HG03175 (cell line): ENCODE measurements at regions not wholly inside any gene's neighbourhood (a gene's known extent, or its start where the extent isn't known, plus 50 kb on each side); places are given as distances from the start of the nearest gene placed in this dataset.
"Not testable (repeated sequence)": the region's sequence is repeated elsewhere in the genome, so short reads cannot be mapped to it uniquely, and the experiment has no call there.

Source experiments
- ATAC-seq: cut with Tn5 transposase; IDR thresholded peaks from one replicate; pipeline ENCODE4 v1.9.1; 2021; ENCODE audit warnings: mild to moderate bottlenecking, moderate library complexity; ENCODE audit not compliant: unreplicated experiment

DNA sequence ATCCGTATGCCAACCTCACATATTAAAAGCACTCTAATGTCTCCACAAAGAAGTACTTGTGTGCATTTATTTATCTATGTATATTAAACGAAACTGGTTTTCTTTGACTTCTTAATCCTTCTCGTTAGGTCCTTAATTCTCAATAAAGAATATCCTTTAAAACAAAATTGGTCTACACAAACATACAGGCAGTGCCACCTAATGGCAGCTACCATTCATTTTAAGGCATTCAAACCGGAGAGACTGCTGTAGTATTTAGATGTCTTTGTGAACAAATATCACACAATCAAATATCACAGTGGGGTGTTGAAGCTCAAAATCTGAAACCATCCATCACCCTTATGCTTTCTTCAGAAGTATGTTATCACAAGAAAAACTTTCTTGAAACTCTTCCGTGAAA is 96.6 kb upstream of the IRAK1BP1 start:
- ATAC-seq: no peak

DNA sequence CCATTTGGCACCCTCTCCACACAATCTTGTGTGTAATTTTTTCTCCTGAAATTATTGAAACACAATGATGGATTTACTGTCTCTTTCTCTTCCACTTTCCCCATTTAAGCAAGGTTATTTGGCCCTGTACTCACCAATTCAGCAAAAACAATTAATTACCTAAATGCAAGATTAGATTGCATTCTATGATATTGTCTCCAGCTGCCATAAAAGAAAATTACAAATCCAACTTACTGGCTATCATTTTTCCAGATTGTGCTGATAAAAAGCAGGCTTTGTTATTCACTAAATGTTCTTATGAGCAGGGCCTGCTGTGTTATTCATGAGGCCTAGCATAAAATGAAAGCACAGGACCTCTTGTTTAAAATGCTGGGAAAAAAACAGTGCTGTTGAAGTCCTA is 95.8 kb upstream of the IRAK1BP1 start:
- ATAC-seq: no peak

DNA sequence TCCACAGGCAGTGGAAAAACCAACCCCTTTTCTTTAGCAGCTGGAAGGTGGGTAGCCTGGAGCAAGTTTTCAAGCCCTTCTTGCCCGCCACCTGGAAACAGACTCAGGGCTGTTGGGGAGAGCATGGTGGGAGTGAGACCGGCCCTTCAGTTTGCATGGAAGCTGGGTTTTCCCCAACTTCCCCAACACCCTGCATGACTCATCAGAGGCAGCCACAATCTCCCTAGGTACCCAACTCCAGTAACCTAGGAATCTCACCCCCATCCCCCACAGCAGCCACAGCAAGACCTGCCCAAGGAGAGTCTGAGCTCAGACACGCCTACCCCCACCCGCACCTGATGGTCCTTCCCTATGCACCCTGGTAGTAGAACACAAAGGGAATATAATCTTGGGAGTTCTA is 86.3 kb upstream of the IRAK1BP1 start:
- ATAC-seq: no peak

DNA sequence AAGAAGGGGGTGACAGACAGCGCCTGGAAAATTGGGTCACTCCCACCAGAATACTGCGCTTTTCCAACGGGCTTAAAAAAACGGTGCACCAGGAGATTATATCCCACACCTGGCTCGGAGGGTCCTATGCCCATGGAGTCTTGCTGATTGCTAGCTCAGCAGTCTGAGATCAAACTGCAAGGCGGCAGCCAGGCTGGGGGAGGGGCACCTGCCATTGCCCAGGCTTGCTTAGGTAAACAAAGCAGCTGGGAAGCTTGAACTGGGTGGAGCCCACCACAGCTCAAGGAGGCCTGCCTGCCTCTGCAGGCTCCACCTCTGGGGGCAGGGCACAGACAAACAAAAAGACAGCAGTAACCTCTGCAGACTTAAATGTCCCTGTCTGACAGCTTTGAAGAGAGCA is 84.0 kb upstream of the IRAK1BP1 start:
- not testable (repeated sequence) for ATAC-seq

DNA sequence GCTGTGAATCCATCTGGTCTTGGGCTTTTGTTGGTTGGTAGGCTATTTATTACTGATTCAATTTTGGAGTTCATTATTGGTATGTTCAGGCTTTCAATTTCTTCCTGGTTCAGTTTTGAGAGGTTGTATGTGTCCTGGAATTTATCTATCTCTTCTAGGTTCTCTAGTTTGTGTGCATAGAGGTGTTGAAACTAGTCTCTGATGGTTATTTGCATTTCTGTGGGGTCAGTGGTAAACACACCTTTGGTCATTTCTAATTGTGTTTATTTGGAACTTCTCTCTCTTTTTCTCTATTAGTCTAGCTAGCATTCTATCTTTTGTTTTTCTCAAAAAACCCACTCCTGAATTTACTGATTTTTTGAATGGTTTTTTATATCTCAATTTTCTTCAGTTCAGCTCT is 70.1 kb upstream of the IRAK1BP1 start:
- ATAC-seq: no peak

DNA sequence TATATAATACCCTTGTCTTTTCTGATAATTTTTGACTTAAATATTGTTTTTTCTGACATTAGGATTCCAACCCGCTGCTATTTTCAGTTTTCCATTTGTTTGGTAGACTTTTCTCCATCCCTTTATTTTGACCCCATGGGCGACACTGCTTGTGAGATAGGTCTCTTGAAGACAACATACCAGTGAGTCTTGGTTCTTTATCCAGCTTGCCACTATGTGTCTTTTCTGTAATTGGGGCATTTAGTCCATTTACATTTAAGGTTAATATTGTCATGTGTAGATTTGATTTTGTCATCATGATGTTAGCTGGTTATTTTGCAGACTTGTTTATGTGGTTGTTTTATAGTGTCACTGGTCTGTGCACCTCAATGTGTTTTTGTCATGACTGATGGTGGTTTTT is 67.7 kb upstream of the IRAK1BP1 start:
- ATAC-seq: no peak

DNA sequence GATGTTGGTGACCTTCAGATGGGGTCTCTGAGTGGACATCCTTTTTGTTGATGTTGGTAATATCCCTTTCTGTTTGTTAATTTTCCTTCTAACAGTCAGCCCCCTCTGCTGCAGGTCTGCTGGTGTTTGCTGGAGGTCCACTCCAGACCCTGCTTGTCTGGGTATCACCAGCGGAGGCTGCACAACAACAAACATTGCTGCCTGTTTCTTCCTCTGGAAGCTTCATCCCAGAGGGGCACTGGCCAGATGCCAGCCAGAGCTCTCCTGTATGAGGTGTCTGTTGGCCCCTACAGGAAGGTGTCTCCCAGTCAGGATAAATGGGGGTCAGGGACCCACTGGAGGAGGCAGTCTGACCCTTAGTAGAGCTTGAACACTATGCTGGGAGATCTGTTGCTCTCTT is 60.6 kb upstream of the IRAK1BP1 start:
- not testable (repeated sequence) for ATAC-seq

DNA sequence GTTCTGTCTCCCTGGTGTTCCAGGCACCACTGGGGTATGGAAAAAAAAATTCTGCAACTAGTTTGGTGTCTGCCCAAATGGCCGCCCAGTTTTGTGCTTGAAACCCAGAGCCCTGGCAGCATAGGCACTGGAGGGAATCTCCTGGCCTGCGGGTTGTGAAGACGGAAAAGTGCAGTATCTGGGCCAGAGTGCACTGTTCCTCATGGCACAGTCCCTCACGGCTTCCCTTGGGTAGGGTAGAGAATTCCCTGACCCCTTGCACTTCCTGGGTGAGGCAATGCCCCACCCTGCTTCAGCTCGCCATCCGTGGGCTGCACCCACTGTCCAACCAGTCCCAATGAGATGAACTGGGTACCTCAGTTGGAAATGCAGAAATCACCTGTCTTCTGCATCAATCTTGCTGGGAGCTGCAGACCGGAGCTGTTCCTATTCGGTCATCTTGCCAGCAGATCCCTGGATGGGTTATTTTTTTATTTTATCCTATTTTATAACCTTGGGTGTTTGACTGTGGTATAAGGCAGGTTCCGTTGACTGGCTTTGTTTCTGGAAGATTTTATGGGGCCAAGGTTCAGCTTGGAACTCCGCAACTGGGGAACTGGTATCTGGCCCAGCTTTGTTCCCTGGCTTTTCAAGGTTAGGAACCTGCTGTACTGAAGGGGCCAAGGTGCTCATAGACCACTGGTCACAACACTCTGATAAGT is 59.5 kb upstream of the IRAK1BP1 start:
- not testable (repeated sequence) for ATAC-seq

DNA sequence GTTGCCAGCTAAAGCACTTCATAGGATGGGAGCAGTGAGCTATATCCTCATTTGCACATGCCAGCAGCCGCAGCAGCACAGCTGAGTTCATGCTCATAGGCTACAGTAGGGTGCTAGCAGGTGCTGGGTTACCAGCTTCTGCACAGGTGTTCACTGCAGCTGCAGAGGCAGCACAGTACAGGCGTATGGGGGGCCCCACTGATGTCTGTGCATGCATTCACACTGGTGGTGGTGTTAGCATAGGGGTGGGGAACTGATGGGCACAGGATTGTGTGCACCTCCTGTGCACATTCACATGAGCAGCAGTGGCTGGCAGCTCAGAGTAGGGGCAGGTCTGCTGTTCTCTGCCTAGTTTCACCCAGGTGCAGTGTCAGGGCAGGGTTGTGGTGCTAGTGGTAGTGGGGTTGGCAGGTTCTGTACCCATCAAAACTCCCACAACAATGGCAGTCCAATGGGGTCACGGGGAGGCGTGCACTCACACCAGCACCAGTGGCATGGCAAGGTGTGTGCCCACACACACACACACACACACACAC is 58.9 kb upstream of the IRAK1BP1 start:
- ATAC-seq: no peak

DNA sequence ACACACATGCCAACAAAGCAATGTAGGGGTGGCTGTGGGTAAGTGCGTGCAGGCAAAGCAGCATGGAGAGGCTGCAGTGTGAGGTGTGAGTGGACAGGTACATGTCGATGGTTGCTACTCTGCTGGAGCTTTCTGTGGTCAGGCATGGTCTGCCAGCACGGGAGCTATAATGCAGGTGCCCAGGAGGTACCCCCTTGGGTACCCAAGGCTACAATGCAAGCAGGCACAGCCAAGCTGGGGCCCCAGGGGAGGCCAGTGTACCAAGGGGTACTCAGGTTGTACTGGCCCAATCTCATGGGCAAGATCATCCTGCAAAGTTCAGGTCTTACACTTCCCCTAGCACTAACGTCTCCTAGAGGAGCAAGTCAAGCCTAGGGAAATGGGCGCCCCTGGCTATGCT is 58.4 kb upstream of the IRAK1BP1 start:
- no peak for ATAC-seq

DNA sequence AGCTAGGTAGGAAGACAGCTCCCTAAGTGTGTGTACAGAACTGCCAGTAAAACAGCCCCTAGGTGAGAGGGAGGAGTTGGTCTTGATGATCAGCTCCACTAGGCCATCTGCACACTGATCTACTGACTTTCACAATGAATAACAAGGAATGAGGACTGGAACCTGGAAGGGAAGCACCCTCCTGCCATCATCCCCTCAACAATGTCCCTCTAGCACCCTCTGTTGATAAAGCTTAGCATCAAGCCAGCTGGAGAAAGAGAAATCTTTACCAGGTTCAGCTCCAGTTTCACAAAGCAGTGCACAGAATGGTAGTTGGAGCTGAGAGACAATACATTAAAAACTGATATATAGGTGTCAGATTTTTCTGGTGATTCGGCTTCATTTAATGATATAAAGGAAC is 57.2 kb upstream of the IRAK1BP1 start:
- no peak for ATAC-seq

DNA sequence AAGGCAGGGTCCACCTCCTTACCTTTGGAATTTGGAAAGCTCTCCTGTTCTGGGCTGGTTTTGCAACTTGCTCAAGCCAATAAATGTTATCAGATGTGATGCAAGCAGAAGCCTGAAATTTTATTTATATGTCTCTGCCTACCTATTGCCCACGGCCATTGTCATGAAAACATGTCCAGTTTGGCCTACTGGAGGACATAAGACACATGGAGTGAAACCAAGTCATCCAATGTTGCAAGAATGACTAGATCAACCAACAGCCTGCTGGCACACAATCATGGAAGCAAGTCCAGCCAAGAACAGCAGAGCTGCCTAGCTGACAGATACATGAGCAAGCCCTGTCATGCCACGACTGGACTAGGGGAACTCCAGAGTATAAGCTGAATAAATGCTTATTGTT is 56.7 kb upstream of the IRAK1BP1 start:
- no peak for ATAC-seq
